Stimulated activated CD4-positive, alpha-beta T cell treated with anti-CD3 and anti-CD28 coated beads, Interleukin-1b, Interleukin-23, amount 100 ng/mL, for 48 hours (primary cell): ENCODE measurements at regions not wholly inside any gene's neighbourhood (a gene's known extent, or its start where the extent isn't known, plus 50 kb on each side); places are given as distances from the start of the nearest gene placed in this dataset.
"Not testable (repeated sequence)": the region's sequence is repeated elsewhere in the genome, so short reads cannot be mapped to it uniquely, and the experiment has no call there.

Experiments used
- DNase-seq: peaks from one replicate; pipeline ENCODE4 v3.0.0-alpha.2; 2020

- no peak for DNase-seq
These were observed 393.6 kb downstream of the KCNA4 start for GRCh38 chr11:29623144-29623722.

DNA sequence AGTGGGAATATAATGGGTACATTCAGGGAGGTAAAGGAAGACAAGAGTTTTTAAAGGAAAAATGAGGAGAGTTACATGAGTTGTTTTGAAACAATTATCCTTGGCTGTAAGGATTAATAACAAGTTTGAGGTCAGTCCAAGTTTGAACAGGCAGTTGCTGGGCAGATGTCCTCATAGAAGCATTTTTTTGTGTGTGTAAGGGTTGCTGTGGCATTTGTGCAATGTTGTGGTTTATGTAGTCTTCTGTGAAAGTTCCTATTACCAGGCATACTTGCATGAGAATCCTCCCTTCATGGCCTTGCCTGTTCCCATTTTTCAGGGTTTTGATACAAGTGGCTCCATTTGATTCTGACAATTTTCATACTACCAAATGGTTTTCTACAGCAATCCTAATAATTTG, 400.2 kb downstream of the KCNA4 start:
- DNase-seq, result no peak

GRCh38 chr11:29612423-29612822, 404.4 kb downstream of the KCNA4 start:
- DNase-seq, result no peak

DNA sequence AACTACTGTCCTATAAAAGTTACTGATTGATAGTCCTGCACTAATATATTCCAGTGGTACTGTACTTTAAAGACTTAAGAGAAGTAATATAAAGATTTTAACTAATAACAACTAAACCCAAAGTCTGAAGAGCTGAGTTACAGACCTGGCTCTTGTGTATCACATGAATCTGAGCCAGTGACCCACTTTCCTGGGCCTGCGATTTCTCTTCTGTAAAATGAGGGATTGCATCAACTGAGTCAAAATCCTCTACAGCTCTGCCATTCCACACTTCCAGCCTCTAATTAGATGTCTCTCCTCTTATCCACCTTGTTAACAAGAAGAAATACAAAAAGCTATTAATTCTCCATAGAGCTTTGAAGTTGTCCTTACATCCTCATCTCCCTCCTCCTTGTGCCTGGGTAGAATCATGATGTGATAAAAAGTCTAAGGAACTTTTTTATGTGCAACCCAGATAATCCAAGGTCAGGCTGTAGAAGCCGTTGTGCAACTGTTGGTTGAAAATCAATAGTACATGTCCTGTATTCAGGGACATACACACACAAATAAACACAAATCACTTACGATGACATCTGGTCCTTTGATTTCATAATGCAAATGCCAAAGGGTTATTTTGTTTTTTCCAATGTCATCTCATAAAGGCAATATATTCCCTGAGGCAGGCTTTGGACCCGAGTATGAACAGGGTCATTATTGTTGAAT, 410.3 kb downstream of the KCNA4 start:
- DNase-seq, result no peak

- DNase-seq, result not testable (repeated sequence)
These were observed 416.7 kb downstream of the KCNA4 start for GRCh38 chr11:29600151-29600575.

DNA sequence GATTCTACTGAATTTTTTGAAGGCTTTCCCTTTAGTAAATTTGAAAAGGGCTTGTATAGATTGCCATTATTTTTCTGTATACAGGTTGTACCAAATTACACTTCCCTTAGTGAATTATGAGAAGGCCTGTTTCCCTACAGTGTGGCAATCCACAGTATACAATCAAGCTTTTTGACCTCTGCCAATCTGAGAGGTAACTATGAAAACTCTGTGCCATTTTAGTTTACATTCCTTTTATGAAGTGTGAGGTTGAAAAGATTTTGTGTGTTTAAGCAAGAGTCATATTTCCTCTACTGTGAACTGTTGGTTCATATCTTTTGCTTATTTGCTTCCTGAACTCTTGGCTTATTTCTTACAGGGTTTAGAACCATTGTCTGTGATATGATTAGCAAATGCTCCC, 432.5 kb downstream of the KCNA4 start:
- DNase-seq, result no peak

DNA sequence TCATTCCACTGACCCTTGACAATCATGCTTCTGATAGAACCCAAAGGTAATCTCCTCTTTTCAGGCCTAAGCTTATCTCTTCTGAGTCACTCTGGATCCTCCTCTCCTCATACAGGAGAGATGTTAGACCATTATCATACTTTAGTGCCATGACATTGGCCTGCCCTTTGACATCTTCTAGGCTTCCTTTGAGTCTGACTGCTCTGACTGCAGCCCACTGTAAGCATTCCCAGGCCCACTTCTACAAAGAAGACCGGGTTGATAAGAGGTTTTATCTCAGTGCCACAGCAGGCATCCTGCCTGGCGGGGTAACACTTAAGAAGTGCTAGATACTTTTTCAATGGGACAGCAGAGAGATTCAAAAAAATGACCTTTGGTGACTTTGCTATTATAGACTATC, 438.0 kb downstream of the KCNA4 start:
- no peak for DNase-seq

GRCh38 chr11:29564486-29564885, 452.3 kb downstream of the KCNA4 start:
- DNase-seq, result no peak

GRCh38 chr11:29562183-29562582, 454.6 kb downstream of the KCNA4 start:
- DNase-seq, result no peak

DNA sequence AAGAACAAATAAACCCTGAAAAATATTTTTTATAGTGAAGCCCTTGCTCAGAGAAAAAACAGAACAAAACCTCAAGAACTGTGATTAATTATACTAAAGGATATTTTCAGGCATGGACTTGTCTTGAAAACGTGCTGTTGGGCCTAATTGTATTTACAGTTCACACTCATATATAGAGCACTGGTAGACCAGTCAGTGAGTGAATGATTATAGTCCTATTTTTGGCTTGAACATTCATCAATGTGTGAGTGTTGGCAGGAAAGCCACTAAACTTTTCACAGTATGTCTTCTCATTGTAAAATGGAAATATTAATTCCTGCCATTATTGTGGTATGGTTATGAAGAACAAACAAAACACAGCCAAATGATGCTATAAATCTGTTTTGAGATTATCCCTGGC, 462.8 kb downstream of the KCNA4 start:
- DNase-seq, result no peak

GRCh38 chr11:29538339-29539036, 478.3 kb downstream of the KCNA4 start:
- DNase-seq, result no peak

DNA sequence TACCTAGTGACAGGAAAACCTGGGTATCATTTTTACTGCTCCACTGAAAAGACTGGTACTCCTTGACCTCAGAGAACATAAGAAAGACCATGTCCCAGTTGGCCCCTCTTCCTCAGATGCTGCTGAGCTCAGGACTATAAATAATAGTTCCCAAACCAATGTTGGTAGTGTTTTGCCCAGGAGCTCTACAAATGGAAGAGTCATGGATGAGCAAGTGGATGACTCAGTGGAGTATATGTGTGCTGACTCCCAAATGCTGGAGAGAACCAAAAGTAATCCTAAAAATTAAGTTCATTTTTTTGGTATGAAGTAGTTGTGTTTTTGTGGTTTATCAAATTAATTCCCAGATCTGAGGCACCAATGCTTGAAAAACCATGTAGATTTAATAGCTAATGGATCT, 482.0 kb downstream of the KCNA4 start:
- no peak for DNase-seq

GRCh38 chr11:29530961-29531360, 485.9 kb downstream of the KCNA4 start:
- DNase-seq, result no peak

DNA sequence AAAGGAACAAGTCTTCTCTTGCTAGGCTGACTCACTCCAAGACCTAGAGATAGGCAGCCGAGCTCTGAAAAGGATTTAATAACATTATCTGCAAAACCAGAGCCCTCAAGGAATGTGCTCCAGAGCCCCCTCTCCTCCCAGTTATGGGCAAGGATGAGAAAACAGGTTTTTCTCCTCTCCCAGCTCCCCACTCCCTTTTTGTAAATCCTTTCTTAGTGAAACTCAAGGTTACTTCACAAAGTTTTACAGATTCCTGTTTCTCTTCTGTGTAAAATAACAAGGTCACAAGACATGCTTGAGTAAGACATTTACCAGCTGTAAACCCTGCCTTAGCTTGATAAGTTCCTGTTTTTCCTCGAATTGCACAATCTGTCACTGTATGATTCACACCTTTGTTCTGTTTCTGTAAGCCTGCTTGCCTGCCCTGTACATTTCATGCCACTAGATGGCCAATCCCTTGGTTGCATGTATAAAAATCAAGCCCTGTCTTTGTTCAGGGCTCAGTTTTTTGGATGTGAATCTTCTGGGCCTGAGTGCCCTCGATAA, 489.4 kb downstream of the KCNA4 start:
- DNase-seq, result no peak

DNA sequence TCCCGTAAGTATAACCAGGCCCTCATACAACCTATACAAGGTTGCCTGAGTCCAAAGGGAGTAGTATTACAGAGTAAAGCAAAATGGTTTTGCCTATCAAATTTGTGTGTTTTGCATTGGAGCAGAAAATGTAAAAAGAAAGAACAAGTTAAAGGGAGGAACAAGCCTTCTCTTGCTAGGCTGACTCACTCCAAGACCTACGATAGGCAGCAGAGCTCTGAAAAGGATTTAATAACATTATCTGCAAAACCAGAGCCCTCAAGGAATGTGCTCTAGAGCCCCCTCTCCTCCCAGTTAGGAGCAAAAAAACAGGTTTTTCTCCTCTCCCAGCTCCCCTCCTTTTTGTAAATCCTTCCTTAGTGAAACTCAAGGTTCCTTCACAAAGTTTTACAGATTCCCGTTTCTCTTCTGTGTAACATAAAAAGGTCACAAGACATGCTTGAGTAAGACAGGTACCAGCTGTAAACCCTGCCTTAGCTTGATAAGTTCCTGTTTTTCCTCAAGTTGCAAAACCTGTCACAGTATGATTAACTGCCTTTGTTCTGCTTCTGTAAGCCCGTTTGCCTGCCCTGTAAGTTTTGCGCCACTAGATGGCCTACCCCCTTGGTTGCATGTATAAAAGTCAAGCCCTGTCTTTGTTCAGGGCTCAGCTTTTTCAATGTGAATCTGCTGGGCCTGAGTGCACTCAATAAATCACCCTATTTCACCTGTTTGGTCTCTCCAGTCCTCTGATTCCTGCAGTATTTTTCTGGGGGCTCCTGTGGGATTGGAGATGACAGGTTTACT, 498.2 kb downstream of the KCNA4 start:
- DNase-seq, result no peak

GRCh38 chr11:29511394-29511793, 505.4 kb downstream of the KCNA4 start:
- DNase-seq, result no peak

- no peak for DNase-seq
These were observed 509.5 kb downstream of the KCNA4 start for GRCh38 chr11:29507376-29507775.

DNA sequence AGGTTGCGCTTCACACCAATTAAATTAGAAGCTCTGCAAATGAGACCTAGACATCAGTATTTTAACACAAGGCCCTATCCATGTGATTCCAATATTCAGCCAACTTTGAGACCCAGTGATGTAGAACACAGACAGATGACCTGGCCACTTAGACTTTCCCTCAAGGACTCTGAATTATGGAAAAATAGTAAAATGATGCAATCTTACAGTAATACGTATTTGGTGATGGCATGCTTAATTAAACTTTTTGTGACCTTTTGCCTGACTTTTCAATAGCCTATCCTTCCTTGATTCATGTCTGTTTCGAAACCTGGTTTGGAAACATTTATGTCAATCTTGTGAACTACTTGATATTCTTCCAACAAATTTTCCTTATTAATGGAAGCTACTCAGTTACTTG, 521.2 kb downstream of the KCNA4 start:
- DNase-seq, result no peak

DNA sequence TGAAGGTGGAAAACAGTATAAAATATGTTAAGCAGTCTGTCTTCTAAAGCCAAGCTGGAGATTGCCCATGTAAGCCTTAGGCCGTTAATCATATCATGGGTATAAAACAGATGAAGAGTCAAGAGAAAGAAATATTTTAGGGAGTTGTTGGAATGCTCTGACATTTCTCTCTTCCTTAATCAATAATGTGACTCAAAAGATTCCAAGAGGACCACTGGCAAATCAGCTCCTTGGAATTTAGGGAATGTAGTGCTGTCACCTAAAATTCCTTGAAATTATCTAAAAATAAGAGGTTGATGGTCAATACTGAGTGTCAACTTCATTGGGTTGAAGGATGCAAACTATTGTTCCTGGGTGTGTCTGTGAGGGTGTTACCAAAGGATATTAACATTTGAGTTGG, 525.9 kb downstream of the KCNA4 start:
- no peak for DNase-seq

- DNase-seq, result no peak
These were observed 530.5 kb downstream of the KCNA4 start for GRCh38 chr11:29486301-29486700.

DNA sequence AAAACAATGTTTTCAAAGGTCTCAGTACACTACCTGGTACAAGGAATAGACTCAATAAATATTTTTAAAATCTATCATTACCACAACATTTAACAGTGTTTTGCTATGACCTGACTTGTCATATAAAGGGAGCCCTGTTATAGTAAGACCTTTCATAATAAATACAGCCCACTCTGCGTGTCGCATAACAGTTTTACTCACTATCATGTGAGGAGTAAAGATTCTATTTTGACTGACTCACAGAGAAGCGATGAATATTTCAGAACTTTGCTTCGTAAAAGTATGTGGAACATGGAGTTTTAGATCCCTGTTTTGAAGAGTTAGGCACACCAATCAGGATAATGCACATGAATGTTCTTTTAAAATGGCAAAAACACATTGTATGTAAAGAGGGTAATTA, 531.2 kb downstream of the KCNA4 start:
- DNase-seq, result no peak

- DNase-seq, result no peak
These were observed 532.3 kb downstream of the KCNA4 start for GRCh38 chr11:29484548-29484947.

GRCh38 chr11:29483831-29484230, 533.0 kb downstream of the KCNA4 start:
- DNase-seq, result no peak
